ENCODE measurements at regions not wholly inside any gene's neighbourhood (a gene's known extent, or its start where the extent isn't known, plus 50 kb on each side); places are given as distances from the start of the nearest gene placed in this dataset.

DNA sequence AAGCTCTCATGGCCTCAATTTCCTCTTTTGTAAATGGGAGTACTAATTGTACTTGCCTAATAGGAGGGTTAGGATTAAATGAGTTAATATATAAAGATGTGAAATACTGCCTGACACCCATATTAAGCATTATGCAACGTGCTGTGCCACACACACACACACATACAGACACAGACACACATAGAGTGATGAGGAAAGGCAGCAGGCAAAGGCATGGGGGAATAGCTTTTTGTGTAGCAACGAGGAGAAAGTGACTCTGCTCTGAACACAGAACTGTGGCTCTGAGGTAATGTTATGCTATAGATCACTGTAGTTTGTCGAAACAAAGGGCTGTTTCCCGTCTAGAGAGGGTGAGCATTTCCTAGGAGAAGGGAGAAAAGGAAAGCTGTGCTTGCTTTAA is 233.3 kb upstream of the SLCO3A1 start:
- no peak for TF ChIP-seq CTCF (optimal IDR thresholded peaks at IDR 0.05 in 1 of 3, IDR thresholded peaks at IDR 0.05 in 1 of 3, conservative IDR thresholded peaks at IDR 0.05 in 1 of 3; ENCODE audit: extremely low read depth in 1 of 3, insufficient read depth in 2 of 3, low read length in 3 of 3)
- TF ChIP-seq EZH2 (IDR thresholded peaks at IDR 0.05; ENCODE audit: low read length) = no peak
- Histone ChIP-seq H3K9me1 (ENCODE audit: control insufficient read depth, extremely low read depth, insufficient read depth, low read length) (no peaks in the 10 kb centered on the region), H3K27me3 (ENCODE audit: control insufficient read depth, extremely low read depth, insufficient read depth, low read length) (peaks cover 11% of the 10 kb centered on the region), H3K4me2 (ENCODE audit: control insufficient read depth, extremely low read depth, insufficient read depth, low read depth, low read length) (no peak overlapping the region), H3K27ac (ENCODE audit: control insufficient read depth, insufficient read depth, low read length) (no peak overlapping the region), H3K4me3 (ENCODE audit: control insufficient read depth in 2 of 3, extremely low read depth in 1 of 3, insufficient read depth in 2 of 3, low read depth in 1 of 3, low read length in 3 of 3) (no peak overlapping the region), H3K36me3 (ENCODE audit: control insufficient read depth in 2 of 2, extremely low read depth in 1 of 2, insufficient read depth in 2 of 2, low read length in 2 of 2) (no peaks in the 10 kb centered on the region), H3K9ac (ENCODE audit: control insufficient read depth, extremely low read depth, insufficient read depth, low read length) (no peak overlapping the region), H3K4me1 (ENCODE audit: control insufficient read depth, extremely low read depth, insufficient read depth, low read length) (no peaks in the 10 kb centered on the region), H3K79me2 (ENCODE audit: control insufficient read depth, insufficient read depth, low read length) (no peaks in the 10 kb centered on the region), H3K9me3 (ENCODE audit: control insufficient read depth, low read depth, low read length) (no peaks in the 10 kb centered on the region), H2AFZ (ENCODE audit: control insufficient read depth, low read length) (no peak overlapping the region), H4K20me1 (ENCODE audit: control insufficient read depth, extremely low read depth, insufficient read depth, low read length) (no peaks in the 10 kb centered on the region)
- dilution Hi-C loops (cut with MboI; ENCODE audit: extremely low pct_ligation_motif_present, low sequenced_read_pairs) = no loop called here
- DNase-seq (ENCODE audit: low read depth, low spot score) (no peak), FAIRE-seq (no peak)

GRCh38 chr15:91622235-91622634 is 231.3 kb upstream of the SLCO3A1 start:
- dilution Hi-C loops (cut with MboI; ENCODE audit: extremely low pct_ligation_motif_present, low sequenced_read_pairs) = no loop called here
- no peak for DNase-seq (ENCODE audit: low read depth, low spot score)
- TF ChIP-seq CTCF (optimal IDR thresholded peaks at IDR 0.05 in 1 of 3, IDR thresholded peaks at IDR 0.05 in 1 of 3, conservative IDR thresholded peaks at IDR 0.05 in 1 of 3; ENCODE audit: extremely low read depth in 1 of 3, insufficient read depth in 2 of 3, low read length in 3 of 3) (no peak), EZH2 (IDR thresholded peaks at IDR 0.05; ENCODE audit: low read length) (no peak)
- no peak overlapping the region for H3K4me2 ChIP-seq (ENCODE audit: control insufficient read depth, extremely low read depth, insufficient read depth, low read depth, low read length)
- no peaks in the 10 kb centered on the region for H3K9me3 ChIP-seq (ENCODE audit: control insufficient read depth, low read depth, low read length)
- no peaks in the 10 kb centered on the region for H3K4me1 ChIP-seq (ENCODE audit: control insufficient read depth, extremely low read depth, insufficient read depth, low read length)
- no peak overlapping the region for H3K9ac ChIP-seq (ENCODE audit: control insufficient read depth, extremely low read depth, insufficient read depth, low read length)
- FAIRE-seq = no peak
- H3K9me1 ChIP-seq (ENCODE audit: control insufficient read depth, extremely low read depth, insufficient read depth, low read length) = no peaks in the 10 kb centered on the region
- H2AFZ ChIP-seq (ENCODE audit: control insufficient read depth, low read length) = no peak overlapping the region
- no peak overlapping the region for H3K27ac ChIP-seq (ENCODE audit: control insufficient read depth, insufficient read depth, low read length)
- no peaks in the 10 kb centered on the region for H3K36me3 ChIP-seq (ENCODE audit: control insufficient read depth in 2 of 2, extremely low read depth in 1 of 2, insufficient read depth in 2 of 2, low read length in 2 of 2)
- no peaks in the 10 kb centered on the region for H4K20me1 ChIP-seq (ENCODE audit: control insufficient read depth, extremely low read depth, insufficient read depth, low read length)
- no peaks in the 10 kb centered on the region for H3K79me2 ChIP-seq (ENCODE audit: control insufficient read depth, insufficient read depth, low read length)
- peaks cover 11% of the 10 kb centered on the region for H3K27me3 ChIP-seq (ENCODE audit: control insufficient read depth, extremely low read depth, insufficient read depth, low read length)
- no peak overlapping the region for H3K4me3 ChIP-seq (ENCODE audit: control insufficient read depth in 2 of 3, extremely low read depth in 1 of 3, insufficient read depth in 2 of 3, low read depth in 1 of 3, low read length in 3 of 3)

Measured in keratinocyte (primary cell).